ENCODE measurements at regions not wholly inside any gene's neighbourhood (a gene's known extent, or its start where the extent isn't known, plus 50 kb on each side); places are given as distances from the start of the nearest gene placed in this dataset.

DNA sequence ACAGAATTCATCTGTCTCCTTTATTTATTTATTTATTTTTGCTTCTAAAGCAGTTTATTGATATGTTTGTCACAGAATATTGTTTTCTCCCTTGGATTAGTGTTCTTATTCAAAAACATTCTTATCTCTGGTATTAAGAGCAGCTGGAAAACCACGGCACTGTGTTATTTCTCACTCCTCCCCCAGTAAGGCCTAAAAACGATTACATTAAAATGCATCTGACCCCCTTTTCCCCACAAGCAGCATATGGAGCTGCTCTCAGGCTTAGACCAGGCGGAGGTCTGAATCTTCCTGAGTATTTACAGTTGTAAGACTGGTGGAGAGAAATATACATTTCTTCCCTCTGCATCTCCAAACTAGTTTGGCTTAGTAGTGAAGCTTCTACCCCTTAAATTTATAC is 86.8 kb downstream of the HLX start:
- intact Hi-C loops (cut with micrococcal nuclease; ENCODE audit: unreplicated experiment) (no loop called here), in situ Hi-C loops (cut with MboI) (no loop called here)
- H3K79me2 ChIP-seq (ENCODE audit: control insufficient read depth, insufficient read depth, low read length): no peaks in the 10 kb centered on the region
- no peaks in the 10 kb centered on the region for H4K20me1 ChIP-seq (ENCODE audit: control insufficient read depth, insufficient read depth)
- POLR2A ChIA-PET: no interaction called here
- H3K4me1 ChIP-seq (ENCODE audit: control insufficient read depth, insufficient read depth, low read length): no peaks in the 10 kb centered on the region
- WGBS (ENCODE audit: insufficient coverage, insufficient replicate concordance, low lambda C conversion rate, missing lambda C conversion rate): 23% methylated on average over 3 of the region's 3 CpGs
- RAD21 ChIA-PET (ENCODE audit: unreplicated experiment): interaction anchor here (1.0 kb wide), 1 partner anchor 12 kb away, joined by 5 read pairs; no protein-coding TSS in a partner anchor
- ATAC-seq (no peak), DNase-seq (ENCODE audit: low read depth, low spot score) (no peak), FAIRE-seq (no peak)
- H3K9me3 ChIP-seq (replicated peaks; ENCODE audit: control insufficient read depth, insufficient read depth, low read length): no peaks in the 10 kb centered on the region
- H3K4me2 ChIP-seq (ENCODE audit: control insufficient read depth, insufficient read depth): no peak overlapping the region
- CTCF ChIA-PET: interaction anchor here (1.0 to 1.2 kb wide), 2 partner anchors 11 to 21 kb away, joined by 3 to 4 read pairs; no protein-coding TSS in a partner anchor
- SMC1A ChIA-PET (ENCODE audit: uncharacterized antibody, unreplicated experiment): interaction anchor here (0.7 to 1.6 kb wide), 4 partner anchors 16 to 423 kb away, joined by 3 read pairs; no protein-coding TSS in a partner anchor
- no peak overlapping the region for H3K9ac ChIP-seq (ENCODE audit: control insufficient read depth, insufficient read depth, low read length)
- H3K4me3 ChIP-seq: no peak overlapping the region
- H2AFZ ChIP-seq (ENCODE audit: control insufficient read depth, low read depth, low read length): no peak overlapping the region
- no peak overlapping the region for H3K27ac ChIP-seq (ENCODE audit: control insufficient read depth, insufficient read depth)
- BruUV-seq (replicated peaks): no TSS peak
- no peak for TF ChIP-seq STAT1 (conservative IDR thresholded peaks at IDR 0.05)
- TF ChIP-seq, protein P1, sequence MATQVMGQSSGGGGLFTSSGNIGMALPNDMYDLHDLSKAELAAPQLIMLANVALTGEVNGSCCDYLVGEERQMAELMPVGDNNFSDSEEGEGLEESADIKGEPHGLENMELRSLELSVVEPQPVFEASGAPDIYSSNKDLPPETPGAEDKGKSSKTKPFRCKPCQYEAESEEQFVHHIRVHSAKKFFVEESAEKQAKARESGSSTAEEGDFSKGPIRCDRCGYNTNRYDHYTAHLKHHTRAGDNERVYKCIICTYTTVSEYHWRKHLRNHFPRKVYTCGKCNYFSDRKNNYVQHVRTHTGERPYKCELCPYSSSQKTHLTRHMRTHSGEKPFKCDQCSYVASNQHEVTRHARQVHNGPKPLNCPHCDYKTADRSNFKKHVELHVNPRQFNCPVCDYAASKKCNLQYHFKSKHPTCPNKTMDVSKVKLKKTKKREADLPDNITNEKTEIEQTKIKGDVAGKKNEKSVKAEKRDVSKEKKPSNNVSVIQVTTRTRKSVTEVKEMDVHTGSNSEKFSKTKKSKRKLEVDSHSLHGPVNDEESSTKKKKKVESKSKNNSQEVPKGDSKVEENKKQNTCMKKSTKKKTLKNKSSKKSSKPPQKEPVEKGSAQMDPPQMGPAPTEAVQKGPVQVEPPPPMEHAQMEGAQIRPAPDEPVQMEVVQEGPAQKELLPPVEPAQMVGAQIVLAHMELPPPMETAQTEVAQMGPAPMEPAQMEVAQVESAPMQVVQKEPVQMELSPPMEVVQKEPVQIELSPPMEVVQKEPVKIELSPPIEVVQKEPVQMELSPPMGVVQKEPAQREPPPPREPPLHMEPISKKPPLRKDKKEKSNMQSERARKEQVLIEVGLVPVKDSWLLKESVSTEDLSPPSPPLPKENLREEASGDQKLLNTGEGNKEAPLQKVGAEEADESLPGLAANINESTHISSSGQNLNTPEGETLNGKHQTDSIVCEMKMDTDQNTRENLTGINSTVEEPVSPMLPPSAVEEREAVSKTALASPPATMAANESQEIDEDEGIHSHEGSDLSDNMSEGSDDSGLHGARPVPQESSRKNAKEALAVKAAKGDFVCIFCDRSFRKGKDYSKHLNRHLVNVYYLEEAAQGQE (IDR thresholded peaks at IDR 0.05; ENCODE audit: low read depth, low read length): no peak
- TF ChIP-seq CHD2 (IDR thresholded peaks at IDR 0.05; ENCODE audit: borderline replicate concordance, low read depth, low read length): no peak
- TF ChIP-seq, protein P2, sequence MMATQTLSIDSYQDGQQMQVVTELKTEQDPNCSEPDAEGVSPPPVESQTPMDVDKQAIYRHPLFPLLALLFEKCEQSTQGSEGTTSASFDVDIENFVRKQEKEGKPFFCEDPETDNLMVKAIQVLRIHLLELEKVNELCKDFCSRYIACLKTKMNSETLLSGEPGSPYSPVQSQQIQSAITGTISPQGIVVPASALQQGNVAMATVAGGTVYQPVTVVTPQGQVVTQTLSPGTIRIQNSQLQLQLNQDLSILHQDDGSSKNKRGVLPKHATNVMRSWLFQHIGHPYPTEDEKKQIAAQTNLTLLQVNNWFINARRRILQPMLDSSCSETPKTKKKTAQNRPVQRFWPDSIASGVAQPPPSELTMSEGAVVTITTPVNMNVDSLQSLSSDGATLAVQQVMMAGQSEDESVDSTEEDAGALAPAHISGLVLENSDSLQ (IDR thresholded peaks at IDR 0.05): no peak
- TF ChIP-seq, protein P3, sequence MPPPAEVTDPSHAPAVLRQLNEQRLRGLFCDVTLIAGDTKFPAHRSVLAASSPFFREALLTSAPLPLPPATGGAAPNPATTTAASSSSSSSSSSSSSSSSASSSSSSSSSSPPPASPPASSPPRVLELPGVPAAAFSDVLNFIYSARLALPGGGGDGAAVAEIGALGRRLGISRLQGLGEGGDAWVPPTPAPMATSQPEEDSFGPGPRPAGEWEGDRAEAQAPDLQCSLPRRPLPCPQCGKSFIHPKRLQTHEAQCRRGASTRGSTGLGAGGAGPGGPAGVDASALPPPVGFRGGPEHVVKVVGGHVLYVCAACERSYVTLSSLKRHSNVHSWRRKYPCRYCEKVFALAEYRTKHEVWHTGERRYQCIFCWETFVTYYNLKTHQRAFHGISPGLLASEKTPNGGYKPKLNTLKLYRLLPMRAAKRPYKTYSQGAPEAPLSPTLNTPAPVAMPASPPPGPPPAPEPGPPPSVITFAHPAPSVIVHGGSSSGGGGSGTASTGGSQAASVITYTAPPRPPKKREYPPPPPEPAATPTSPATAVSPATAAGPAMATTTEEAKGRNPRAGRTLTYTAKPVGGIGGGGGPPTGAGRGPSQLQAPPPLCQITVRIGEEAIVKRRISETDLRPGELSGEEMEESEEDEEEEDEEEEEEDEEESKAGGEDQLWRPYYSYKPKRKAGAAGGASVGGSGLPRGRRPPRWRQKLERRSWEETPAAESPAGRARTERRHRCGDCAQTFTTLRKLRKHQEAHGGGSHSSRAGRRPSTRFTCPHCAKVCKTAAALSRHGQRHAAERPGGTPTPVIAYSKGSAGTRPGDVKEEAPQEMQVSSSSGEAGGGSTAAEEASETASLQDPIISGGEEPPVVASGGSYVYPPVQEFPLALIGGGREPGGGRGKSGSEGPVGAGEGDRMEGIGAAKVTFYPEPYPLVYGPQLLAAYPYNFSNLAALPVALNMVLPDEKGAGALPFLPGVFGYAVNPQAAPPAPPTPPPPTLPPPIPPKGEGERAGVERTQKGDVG (CRISPR knock-in tag; IDR thresholded peaks at IDR 0.05): no peak
- TF ChIP-seq PAX8 (IDR thresholded peaks at IDR 0.05): no peak
- TF ChIP-seq, protein P4, sequence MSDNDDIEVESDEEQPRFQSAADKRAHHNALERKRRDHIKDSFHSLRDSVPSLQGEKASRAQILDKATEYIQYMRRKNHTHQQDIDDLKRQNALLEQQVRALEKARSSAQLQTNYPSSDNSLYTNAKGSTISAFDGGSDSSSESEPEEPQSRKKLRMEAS (IDR thresholded peaks at IDR 0.05; ENCODE audit: low read depth, low read length): no peak
- H3K36me3 ChIP-seq (ENCODE audit: control insufficient read depth in 2 of 2, insufficient read depth in 2 of 2, low read length in 1 of 2): no peaks in the 10 kb centered on the region
- no peaks in the 10 kb centered on the region for H3K27me3 ChIP-seq (replicated peaks in 1 of 2; ENCODE audit: control insufficient read depth in 2 of 2, insufficient read depth in 2 of 2, low read length in 1 of 2)
